ENCODE measurements at regions not wholly inside any gene's neighbourhood (a gene's known extent, or its start where the extent isn't known, plus 50 kb on each side); places are given as distances from the start of the nearest gene placed in this dataset.

DNA sequence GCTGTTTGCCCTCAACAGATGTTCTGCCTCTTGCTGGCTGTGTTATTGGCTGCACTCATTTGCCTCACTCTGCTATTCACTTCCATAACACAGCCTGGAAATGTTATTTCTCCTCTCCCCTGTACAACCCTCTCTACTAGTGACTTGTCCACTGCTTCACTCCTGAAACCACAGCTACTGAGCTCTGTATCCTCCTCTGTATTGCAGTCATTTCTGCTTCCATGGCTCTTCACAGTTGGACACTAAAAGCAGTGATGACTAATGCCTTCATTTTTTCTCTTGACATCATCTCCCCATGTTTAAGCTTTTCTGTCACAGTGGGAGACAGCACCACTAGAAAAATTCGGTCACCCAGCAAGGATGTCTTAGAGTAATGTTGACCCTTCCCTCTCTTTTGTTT lies 123.0 kb upstream of the PPP1R2C start:
- no peak for TF ChIP-seq ZFP30 (CRISPR knock-in tag; IDR thresholded peaks at IDR 0.05)
- no peak for TF ChIP-seq GLIS3 (CRISPR knock-in tag; IDR thresholded peaks at IDR 0.05)
- no peak for TF ChIP-seq RARB (CRISPR knock-in tag; IDR thresholded peaks at IDR 0.05)
- TF ChIP-seq, protein P1, sequence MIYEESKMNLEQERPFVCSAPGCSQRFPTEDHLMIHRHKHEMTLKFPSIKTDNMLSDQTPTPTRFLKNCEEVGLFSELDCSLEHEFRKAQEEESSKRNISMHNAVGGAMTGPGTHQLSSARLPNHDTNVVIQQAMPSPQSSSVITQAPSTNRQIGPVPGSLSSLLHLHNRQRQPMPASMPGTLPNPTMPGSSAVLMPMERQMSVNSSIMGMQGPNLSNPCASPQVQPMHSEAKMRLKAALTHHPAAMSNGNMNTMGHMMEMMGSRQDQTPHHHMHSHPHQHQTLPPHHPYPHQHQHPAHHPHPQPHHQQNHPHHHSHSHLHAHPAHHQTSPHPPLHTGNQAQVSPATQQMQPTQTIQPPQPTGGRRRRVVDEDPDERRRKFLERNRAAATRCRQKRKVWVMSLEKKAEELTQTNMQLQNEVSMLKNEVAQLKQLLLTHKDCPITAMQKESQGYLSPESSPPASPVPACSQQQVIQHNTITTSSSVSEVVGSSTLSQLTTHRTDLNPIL (CRISPR knock-in tag; IDR thresholded peaks at IDR 0.05; ENCODE audit: low read depth): no peak
- TF ChIP-seq ZNF565 (CRISPR knock-in tag; conservative IDR thresholded peaks at IDR 0.05; ENCODE audit: low read depth): no peak
- TF ChIP-seq BACH2 (CRISPR knock-in tag; IDR thresholded peaks at IDR 0.05; ENCODE audit: borderline replicate concordance): no peak
- no peak for TF ChIP-seq POU6F1 (CRISPR knock-in tag; IDR thresholded peaks at IDR 0.05; ENCODE audit: borderline replicate concordance, low read depth)
- TF ChIP-seq ARNTL (CRISPR knock-in tag; IDR thresholded peaks at IDR 0.05; ENCODE audit: borderline replicate concordance, low read depth): no peak
- TF ChIP-seq SNAI2 (CRISPR knock-in tag; IDR thresholded peaks at IDR 0.05): no peak
- no peak for TF ChIP-seq ZFP3 (CRISPR knock-in tag; IDR thresholded peaks at IDR 0.05)
- no peak for TF ChIP-seq PATZ1 (CRISPR knock-in tag; IDR thresholded peaks at IDR 0.05; ENCODE audit: borderline replicate concordance)
- TF ChIP-seq ZNF8 (CRISPR knock-in tag; IDR thresholded peaks at IDR 0.05): no peak
